ENCODE measurements at regions not wholly inside any gene's neighbourhood (a gene's known extent, or its start where the extent isn't known, plus 50 kb on each side); places are given as distances from the start of the nearest gene placed in this dataset.

DNA sequence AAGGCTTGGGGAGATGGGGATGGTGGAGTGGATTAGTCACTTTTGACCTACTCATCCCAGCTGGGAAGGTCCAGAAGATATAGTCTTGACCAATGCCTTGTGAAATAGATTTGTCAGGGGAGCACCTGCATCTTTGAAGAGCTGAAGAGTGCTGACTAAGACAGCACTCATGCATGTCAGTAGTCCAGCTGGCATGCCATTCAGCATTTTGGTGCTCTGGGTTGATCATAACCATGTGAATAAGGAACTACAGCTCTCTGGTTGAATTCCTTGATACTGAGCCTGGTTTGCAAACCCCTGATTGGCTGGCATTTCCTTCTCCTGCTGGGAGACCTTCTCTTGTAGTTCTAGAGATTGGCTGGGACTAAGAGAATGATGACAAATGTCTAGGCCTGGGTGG is 106.8 kb upstream of the ALX4 start:
- TF ChIP-seq, protein P1, sequence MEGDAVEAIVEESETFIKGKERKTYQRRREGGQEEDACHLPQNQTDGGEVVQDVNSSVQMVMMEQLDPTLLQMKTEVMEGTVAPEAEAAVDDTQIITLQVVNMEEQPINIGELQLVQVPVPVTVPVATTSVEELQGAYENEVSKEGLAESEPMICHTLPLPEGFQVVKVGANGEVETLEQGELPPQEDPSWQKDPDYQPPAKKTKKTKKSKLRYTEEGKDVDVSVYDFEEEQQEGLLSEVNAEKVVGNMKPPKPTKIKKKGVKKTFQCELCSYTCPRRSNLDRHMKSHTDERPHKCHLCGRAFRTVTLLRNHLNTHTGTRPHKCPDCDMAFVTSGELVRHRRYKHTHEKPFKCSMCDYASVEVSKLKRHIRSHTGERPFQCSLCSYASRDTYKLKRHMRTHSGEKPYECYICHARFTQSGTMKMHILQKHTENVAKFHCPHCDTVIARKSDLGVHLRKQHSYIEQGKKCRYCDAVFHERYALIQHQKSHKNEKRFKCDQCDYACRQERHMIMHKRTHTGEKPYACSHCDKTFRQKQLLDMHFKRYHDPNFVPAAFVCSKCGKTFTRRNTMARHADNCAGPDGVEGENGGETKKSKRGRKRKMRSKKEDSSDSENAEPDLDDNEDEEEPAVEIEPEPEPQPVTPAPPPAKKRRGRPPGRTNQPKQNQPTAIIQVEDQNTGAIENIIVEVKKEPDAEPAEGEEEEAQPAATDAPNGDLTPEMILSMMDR (conservative IDR thresholded peaks at IDR 0.05), result no peak
- no peak for TF ChIP-seq ZFX (IDR thresholded peaks at IDR 0.05)

Measured in C4-2B (cell line).